ENCODE measurements at regions not wholly inside any gene's neighbourhood (a gene's known extent, or its start where the extent isn't known, plus 50 kb on each side); places are given as distances from the start of the nearest gene placed in this dataset.
"Not testable (repeated sequence)": the region's sequence is repeated elsewhere in the genome, so short reads cannot be mapped to it uniquely, and the experiment has no call there.

- DNase-seq = no peak
Measured at GRCh38 chr5:83001796-83002381, 75.3 kb downstream of the TMEM167A start.

GRCh38 chr5:83000922-83001321, 76.3 kb downstream of the TMEM167A start:
- DNase-seq = no peak

- no peak for DNase-seq
Measured at GRCh38 chr5:83000428-83000827, 76.8 kb downstream of the TMEM167A start.

- no peak for DNase-seq
Measured at GRCh38 chr5:82993416-82993815, 83.8 kb downstream of the TMEM167A start.

DNA sequence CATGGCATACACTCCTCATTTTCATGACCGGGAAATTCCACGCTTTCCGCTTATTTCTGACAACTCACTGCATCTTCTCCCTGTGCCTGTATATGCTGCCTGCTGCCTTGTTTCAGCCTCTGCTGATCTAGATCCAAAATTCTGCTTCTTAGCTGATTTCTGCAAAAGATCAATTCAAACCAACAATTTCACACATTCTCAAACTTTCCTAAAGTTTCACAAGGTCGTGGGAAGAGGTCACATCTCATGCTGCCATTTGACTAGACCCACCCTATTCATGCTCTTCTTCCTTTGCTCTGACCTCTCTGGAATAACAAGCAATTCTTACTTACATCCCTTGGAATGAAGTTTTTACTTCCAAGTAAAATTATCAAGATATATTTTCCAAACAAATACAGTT, 84.5 kb downstream of the TMEM167A start:
- DNase-seq = no peak

DNA sequence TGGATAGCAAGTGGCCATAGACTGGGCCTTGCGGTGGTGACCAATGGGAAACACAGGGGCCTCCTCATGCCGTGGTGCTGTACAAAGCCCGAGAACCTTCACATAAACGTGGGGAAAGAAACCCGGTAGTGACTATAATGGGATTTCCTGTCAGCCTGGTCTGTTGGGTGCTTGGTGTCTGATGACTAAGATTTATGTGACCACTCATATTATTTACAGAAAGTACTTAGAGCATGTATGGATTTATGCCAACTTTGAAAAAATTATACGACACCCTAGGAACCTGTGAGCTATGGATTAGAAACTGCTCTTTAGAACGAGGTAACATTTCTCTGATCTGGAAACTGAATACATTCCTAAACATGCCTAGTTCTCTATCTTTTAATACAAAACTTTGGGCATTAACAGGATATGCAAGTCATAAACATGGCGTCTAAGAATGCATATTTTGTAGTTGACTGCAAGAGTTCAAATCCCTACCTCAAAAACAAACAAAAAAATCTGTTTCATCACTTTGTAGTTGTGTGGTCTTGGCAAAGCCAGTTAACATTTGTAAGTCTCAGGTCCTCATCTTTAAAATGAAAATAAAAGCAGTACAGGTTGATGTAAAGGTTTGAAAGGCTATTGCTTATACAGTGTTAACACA, 85.4 kb downstream of the TMEM167A start:
- DNase-seq = no peak

- no peak for DNase-seq
Measured at GRCh38 chr5:82991059-82991458, 86.1 kb downstream of the TMEM167A start.

DNA sequence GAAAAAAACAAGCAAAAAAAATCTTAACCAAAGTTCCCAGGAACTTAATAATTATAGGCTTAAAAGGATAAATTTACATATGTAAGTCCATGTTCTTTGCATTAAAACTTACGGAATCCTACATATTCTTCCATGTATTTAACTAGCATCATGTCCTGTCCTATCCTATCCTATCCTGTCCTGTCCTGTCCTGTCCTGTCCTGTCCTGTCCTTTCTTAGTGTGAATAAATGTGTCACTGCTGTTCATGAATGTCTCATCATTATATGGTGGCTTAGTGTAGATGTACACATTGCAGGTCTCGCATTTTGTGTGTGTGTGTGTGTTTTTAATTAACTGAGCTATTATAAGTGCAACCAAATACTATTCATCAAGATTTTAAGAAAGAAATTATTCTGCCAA, 90.0 kb downstream of the TMEM167A start:
- DNase-seq = no peak

- no peak for DNase-seq
Measured at GRCh38 chr5:82986404-82986803, 90.8 kb downstream of the TMEM167A start.

DNA sequence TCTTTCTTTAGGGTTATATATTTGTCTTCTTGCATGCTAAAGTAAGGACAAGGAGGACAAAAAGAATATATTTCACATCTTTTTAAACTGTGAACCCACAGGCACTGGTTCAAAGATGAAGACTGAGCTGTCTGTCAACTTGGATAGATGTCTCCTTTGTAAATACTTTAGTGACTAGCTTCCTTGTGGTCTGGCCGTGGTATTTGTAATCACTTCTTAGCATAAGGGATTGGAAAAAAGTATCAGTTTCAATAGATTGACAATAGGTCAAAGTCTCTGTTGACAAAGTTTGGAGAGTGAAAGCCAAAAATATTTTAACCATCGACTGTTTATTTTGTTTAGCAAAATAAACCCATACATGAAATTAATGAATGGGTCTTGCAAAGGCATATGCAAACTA, 91.4 kb downstream of the TMEM167A start:
- no peak for DNase-seq

GRCh38 chr5:82984786-82985735, 92.1 kb downstream of the TMEM167A start:
- DNase-seq = no peak

DNA sequence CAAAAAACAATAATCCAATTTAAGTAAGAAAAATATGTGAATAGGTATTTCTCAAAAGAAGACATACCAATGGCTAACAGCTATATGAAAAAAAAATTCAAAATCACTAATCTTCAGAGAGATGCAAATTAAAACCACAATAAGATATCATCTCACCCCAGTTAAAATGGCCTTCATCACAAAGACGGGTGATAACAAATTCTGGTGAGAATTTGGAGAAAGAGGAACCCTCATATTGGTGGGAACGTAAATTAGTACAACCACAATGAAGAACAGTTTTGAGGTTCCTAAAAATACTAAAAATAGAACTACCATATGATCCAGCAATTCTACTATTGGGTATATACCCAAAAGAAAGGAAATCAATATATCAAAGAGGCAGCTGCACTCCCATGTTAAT, 94.3 kb downstream of the TMEM167A start:
- DNase-seq = no peak

DNA sequence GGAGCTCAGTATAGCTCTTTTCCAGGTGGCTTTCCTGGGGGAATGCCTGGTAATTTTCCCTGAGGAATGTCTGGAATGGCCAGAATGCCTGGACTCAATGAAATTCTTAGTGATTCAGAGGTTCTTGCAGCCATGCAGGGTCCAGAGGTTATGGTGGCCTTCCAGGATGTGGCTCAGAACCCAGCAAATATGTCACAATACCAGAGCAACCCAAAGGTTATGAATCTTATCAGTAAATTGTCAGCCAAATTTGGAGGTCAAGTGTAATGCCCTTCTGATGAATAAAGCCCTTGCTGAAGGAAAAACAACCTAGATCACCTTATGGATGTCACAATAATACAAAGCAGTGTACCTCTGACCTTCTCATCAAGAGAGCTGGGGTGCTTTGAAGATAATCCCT, 100.3 kb downstream of the TMEM167A start:
- not testable (repeated sequence) for DNase-seq

- DNase-seq = no peak
Measured at GRCh38 chr5:82975812-82976211, 101.4 kb downstream of the TMEM167A start.

- no peak for DNase-seq
Measured at GRCh38 chr5:82975396-82975795, 101.8 kb downstream of the TMEM167A start.

DNA sequence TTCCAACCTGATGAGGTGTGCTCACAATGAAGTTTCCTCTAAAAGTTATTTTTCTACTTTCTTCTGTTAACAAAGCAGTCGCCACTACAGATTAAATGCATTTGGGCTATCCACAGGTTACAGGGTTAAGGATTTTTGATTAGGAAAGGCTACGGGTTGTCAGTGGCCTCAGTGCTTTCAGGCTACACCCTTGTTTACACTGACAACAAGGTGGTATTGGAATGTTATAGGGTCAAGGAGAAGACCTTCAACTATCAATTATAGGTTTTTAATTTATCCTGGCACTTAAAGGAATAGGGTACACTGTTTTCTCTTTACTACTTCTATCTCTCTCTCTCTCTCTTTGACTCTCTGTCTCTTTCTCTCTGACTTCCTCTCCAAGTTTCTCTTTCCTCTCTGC, 102.8 kb downstream of the TMEM167A start:
- DNase-seq = not testable (repeated sequence)

DNA sequence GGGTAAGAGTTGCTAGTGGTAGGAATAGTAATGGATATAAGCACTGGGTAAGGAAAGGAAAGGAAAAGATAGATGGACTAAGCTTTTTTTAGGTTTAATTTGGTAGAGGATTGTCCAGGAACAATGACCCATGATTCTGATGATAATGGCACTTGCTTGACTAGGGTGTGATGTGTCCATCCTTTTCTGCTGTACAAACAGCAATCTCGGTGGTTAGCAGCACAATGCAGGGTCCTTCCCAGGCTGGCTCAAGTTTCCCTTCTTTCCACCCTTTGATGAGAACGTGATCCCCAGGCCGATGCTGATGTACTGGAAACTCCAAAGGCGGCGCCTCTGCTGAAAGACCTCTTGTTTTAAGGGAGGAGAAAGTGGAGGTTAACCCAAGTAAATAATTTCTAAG, 105.3 kb downstream of the TMEM167A start:
- no peak for DNase-seq

DNA sequence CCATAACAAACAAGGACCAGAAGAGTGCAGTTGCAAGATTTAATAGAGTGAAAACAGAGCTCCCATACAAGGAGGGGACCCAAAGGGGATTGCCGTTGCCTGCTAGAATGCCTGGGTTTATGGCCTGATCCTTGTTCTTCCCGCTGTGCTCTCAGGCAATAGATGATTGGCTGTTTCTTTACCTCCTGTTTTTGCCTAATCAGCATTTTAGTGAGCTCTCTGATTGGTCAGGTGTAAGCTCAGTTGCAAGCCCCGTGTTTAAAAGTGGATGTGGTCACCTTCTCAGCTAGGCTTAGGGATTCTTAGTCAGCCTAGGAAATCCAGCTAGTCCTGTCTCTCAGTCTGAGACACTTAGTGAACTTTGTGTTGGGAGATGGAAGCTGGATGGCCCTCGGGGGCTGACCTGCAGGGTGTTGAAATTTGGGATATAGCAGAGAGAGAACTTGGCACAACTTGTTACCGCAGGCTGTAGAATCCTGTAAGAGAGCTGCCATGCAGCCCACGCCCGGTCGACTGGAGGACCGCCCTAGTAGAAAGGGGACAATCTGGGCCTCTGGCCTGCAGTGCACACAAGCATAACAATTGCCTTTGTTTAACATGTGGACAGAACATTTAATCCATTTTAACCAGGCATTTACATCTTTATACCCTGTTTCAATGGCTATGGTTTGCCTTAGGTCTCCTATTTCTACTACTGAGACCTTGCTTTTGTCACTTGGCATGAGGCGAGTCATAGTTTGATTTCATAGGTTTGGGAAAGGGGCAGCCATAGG, 106.0 kb downstream of the TMEM167A start:
- DNase-seq = not testable (repeated sequence)

DNA sequence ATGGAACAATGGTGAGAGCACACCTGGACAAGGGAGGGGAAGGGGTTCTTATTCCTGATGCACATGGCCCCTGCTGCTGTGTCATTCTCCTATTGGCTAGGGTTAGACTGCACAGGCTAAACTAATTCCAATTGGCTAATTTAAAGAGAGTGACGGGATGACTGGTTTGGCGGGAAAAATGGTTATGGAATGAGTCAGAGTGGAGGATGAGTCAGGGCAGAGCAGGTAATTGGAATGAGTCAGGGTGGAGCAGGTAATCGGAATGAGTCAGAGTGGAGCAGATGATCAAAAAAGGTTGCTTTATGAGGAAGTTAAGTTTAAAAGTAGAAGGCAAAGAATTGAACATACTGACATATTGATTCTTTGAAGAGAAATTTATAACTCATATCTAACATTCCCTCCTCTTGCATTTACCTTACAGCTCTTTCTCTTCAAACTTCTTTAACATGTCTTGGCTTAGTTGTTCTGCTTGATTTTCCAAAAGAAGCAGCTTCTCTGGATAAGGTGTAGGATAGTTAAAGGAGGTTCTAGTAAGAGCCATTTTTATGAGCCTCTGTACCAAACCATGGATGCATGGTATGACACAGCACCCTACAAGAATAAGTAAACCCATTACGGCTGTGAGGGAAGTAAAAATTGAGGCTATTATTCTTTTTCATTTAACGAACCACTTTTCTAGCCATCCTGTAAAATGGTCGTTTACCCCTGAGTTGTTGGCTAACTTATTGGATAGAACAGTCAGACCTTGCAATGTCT, 107.8 kb downstream of the TMEM167A start:
- not testable (repeated sequence) for DNase-seq

DNA sequence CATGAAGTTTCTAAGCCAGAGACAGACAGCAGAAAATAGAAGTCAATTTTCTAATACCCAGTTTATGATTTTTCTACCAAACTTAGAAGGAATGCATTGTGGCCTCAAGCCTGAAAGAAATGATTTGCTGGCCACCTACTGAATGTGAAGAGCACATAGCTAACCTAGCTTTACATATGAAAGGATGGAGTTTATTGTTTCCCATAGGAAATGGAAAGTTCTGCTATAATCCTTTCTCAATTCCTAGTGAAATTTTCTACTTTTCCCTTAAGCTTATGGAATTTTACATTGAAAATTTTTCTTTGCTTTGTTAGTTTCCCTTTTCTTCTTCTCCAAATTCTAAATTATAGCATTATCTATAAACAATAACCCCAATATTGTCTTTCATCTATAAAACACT, 110.1 kb downstream of the TMEM167A start:
- DNase-seq = no peak

- no peak for DNase-seq
Measured at GRCh38 chr5:82959466-82959865, 117.7 kb downstream of the TMEM167A start.

DNA sequence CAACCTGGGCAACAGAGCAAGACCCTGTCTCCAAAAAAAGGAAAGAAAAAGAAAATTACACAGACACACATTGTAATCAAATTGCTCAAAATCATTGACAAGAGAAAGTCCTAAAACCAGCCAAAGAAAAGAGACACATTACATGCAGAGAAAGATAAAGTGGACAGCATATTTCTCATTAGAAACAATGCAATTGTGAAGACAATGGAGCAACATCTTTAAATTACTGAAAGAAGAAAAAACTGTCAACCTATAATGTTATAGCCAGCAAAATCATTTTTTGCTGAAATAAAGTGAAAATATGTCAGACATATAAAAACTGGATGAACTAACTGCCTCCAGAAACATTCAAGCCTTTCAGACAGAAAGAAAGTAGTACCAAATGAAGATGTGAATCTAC, 120.6 kb downstream of the TMEM167A start:
- DNase-seq = no peak

All from NCI-H1930 (cell line).